GM23338 (cell line): ENCODE measurements at regions not wholly inside any gene's neighbourhood (a gene's known extent, or its start where the extent isn't known, plus 50 kb on each side); places are given as distances from the start of the nearest gene placed in this dataset.

Source experiments
- CREB1 ChIP-seq: fragments of 250-450 bp; sonication (Bioruptor Pico); IDR thresholded peaks from 2 replicates; pipeline ENCODE4 v1.5.0; 2020; ENCODE audit warnings: low read depth, mild to moderate bottlenecking, moderate library complexity
- CTCF ChIP-seq, 2 experiments: fragments of 200-600 bp in 1 of 2; sonication (generic) in 1 of 2; conservative IDR thresholded peaks; 2 replicates each; pipeline versions ENCODE4 v1.5.1 to v1.6.1; 2016 to 2017; ENCODE audit warnings: antibody characterized with exemption in 2 of 2, low read depth in 2 of 2, mild to moderate bottlenecking in 2 of 2, moderate library complexity in 1 of 2
- EZH2 ChIP-seq: fragments of 200-600 bp; sonication (generic); IDR thresholded peaks from one replicate; pipeline ENCODE4 v1.8.0; 2017; ENCODE audit warnings: antibody characterized with exemption, mild to moderate bottlenecking, low read depth; ENCODE audit not compliant: unreplicated experiment
- EZH2phosphoT487 ChIP-seq: fragments of 200-600 bp; sonication (generic); IDR thresholded peaks from one replicate; pipeline ENCODE4 v1.8.1; 2018; ENCODE audit warnings: antibody characterized with exemption; ENCODE audit not compliant: unreplicated experiment
- POLR2AphosphoS5 ChIP-seq: IDR thresholded peaks from 2 replicates; pipeline ENCODE4 v1.6.1; 2016; ENCODE audit warnings: antibody characterized with exemption, low read depth
- REST ChIP-seq: IDR thresholded peaks from one replicate; pipeline ENCODE4 v1.6.1; 2018; ENCODE audit warnings: antibody characterized with exemption; ENCODE audit not compliant: unreplicated experiment
- STAT1 ChIP-seq: IDR thresholded peaks from one replicate; pipeline ENCODE4 v1.6.1; 2016; ENCODE audit warnings: antibody characterized with exemption; ENCODE audit not compliant: unreplicated experiment
- ZNF462 ChIP-seq: fragments of 250-450 bp; sonication (Bioruptor Pico); IDR thresholded peaks from 2 replicates; pipeline ENCODE4 v1.5.0; 2020; ENCODE audit warnings: mild to moderate bottlenecking, moderate library complexity

DNA sequence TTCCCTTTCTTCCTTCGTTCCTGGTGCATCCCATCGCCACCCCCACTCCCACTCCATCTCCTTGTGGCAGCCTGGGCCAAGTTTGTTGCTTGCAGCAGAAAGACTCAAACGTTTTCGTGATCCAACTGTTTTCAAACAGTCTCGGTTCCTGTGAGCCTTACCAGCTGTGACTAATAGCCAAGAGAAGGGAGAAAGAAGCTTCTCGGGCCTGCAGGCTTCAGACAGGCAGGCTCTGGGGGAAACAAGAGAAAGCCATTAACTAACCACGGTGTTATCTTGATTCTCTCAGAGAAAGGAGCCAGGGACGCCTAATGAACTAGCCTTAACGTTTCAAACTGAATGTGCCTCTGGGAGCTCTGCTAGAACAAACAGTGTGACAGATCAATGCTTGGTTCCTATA lies 742.0 kb downstream of the NR2F2 start:
- no peak for TF ChIP-seq CTCF (conservative IDR thresholded peaks at IDR 0.05; ENCODE audit: low read depth in 2 of 2)
- TF ChIP-seq EZH2: no peak
- no peak for TF ChIP-seq POLR2AphosphoS5
- TF ChIP-seq ZNF462 (CRISPR knock-in tag): no peak
- no peak for TF ChIP-seq EZH2phosphoT487
- TF ChIP-seq REST: no peak
- no peak for TF ChIP-seq STAT1
- no peak for TF ChIP-seq CREB1 (CRISPR knock-in tag)
